Spleen (tissue), 11 donors: ENCODE measurements at regions not wholly inside any gene's neighbourhood (a gene's known extent, or its start where the extent isn't known, plus 50 kb on each side); places are given as distances from the start of the nearest gene placed in this dataset.
A peak's percentile ranks its signal among the peaks of the same experiment; 100 is the strongest.

Source experiments
- DNase-seq: peaks from one replicate; pipeline ENCODE4 v3.0.0-alpha.2; 2020
- H3K27ac ChIP-seq, 8 donors: fragments of 200-600 bp; sonication (generic) in 7 of 8; 1 replicate in 4 of 8; 2 replicates in 4 of 8; pipeline versions ENCODE4 v1.5.0 to v1.8.0; 2016 to 2021; ENCODE audit warnings: inconsistent platforms in 4 of 8, mild to moderate bottlenecking in 4 of 8, moderate library complexity in 1 of 8
- H3K27me3 ChIP-seq, 7 donors: fragments of 200-600 bp; sonication (generic) in 6 of 7; replicated peaks in 1 of 7; 1 replicate in 4 of 7; 2 replicates in 3 of 7; pipeline versions ENCODE4 v1.5.0 to v1.8.0; 2016 to 2021; ENCODE audit warnings: inconsistent platforms in 3 of 7, mild to moderate bottlenecking in 1 of 7
- H3K36me3 ChIP-seq, 6 donors: fragments of 200-600 bp; sonication (generic) in 5 of 6; 1 replicate in 4 of 6; 2 replicates in 2 of 6; pipeline versions ENCODE4 v1.5.0 to v1.8.0; 2016 to 2021; ENCODE audit warnings: inconsistent platforms in 2 of 6
- H3K4me1 ChIP-seq, 6 donors: fragments of 200-600 bp; sonication (generic) in 5 of 6; 1 replicate in 3 of 6; 2 replicates in 3 of 6; pipeline versions ENCODE4 v1.5.0 to v1.8.0; 2016 to 2021; ENCODE audit warnings: inconsistent platforms in 3 of 6
- H3K4me3 ChIP-seq, 8 donors: fragments of 200-600 bp; sonication (generic) in 7 of 8; 1 replicate in 4 of 8; 2 replicates in 4 of 8; pipeline versions ENCODE4 v1.5.0 to v1.8.0; 2016 to 2021; ENCODE audit warnings: inconsistent platforms in 4 of 8, mild to moderate bottlenecking in 4 of 8, moderate library complexity in 2 of 8
- H3K9me3 ChIP-seq, 8 donors: fragments of 200-600 bp; sonication (generic) in 7 of 8; 1 replicate in 4 of 8; 2 replicates in 4 of 8; pipeline versions ENCODE4 v1.5.0 to v1.8.0; 2016 to 2021; ENCODE audit warnings: inconsistent platforms in 4 of 8
- CTCF ChIP-seq, 11 experiments: fragments of 200-600 bp in 7 of 11; fragments of 450-650 bp in 4 of 11; sonication (generic) in 4 of 11; IDR thresholded peaks in 8 of 11; conservative IDR thresholded peaks in 3 of 11; 1 replicate in 7 of 11; 2 replicates in 4 of 11; pipeline versions ENCODE4 v1.4.0 to v1.8.0; 2016 to 2021; ENCODE audit warnings: antibody characterized with exemption in 11 of 11, inconsistent platforms in 4 of 11, mild to moderate bottlenecking in 1 of 11
- POLR2A ChIP-seq, 3 donors: fragments of 450-650 bp; IDR thresholded peaks; one replicate each; pipeline ENCODE4 v1.5.1; 2017; ENCODE audit warnings: antibody characterized with exemption in 3 of 3, mild to moderate bottlenecking in 1 of 3
- POLR2AphosphoS5 ChIP-seq, 3 donors: sonication (generic); formaldehyde crosslinking; IDR thresholded peaks; one replicate each; pipeline ENCODE4 v1.5.1; 2017; ENCODE audit warnings: antibody characterized with exemption in 3 of 3
- WGBS, 5 donors: extraction: QIAGEN DNeasy Blood & Tissue Kit in 3 of 5; methylation state at CpG; one replicate each; pipeline versions ENCODE4 v1.1.5 to v1.1.7; 2013 to 2018; 5-methylcytosine and 5-hydroxymethylcytosine counted together
- intact Hi-C: fragments of 100-400 bp; cut with DNase I; formaldehyde crosslinking; loops from one replicate; pipeline ENCODE4 v1.15.0; 2023; ENCODE audit warnings: low total_unique reads
- donor health status: healthy with polysubstance abuse.
- donor health status: DM: no; HTN: no; CAD: no; lungs with moderate emphysema.
- donor health status: DM: no; HTN: no; CAD: no.
- donor health status: Bipolar disorder and iron deficiency.
- donor health status: healthy.
- donor health status: DM: no; HTN: no; CAD: no.
- donor health status: DM: yes; HTN: yes; CAD: no.

DNA sequence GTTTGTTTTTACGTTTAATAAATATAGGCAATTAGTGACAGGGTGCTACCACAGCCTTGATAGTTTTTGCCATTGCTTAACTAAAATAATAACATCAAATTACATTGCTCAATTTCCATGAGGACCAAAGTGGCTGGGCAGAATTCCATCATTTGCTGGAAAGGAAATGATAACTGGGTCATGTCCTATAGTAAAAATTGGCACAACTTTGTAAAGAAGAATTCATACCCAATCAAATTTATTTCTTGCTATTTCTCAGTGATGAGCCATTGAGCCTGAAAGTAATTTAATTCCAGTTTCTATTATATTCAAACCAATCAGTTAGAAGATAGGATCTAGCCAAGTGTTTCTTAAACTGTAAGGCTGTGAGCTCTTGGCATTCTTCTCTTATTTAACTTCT lies 102.2 kb upstream of the CTTNBP2 start:
- H3K9me3 ChIP-seq = peaks cover 0 to 1% (median 0%) of the 10 kb centered on the region in 8 donors
- H3K27me3 ChIP-seq = no peaks in the 10 kb centered on the region
- 53 to 72% (median 68%) methylated on average over 1 of the region's 1 CpG for WGBS, 5 donors

GRCh38 chr7:117979954-117980497 lies 106.8 kb upstream of the CTTNBP2 start:
- H3K27ac ChIP-seq = no peak overlapping the region
- TF ChIP-seq POLR2A (IDR thresholded peaks at IDR 0.05) (no peak), CTCF (IDR thresholded peaks at IDR 0.05 in 8 of 11, conservative IDR thresholded peaks at IDR 0.05 in 3 of 11) (no peak), POLR2AphosphoS5 (IDR thresholded peaks at IDR 0.05) (no peak)
- H3K9me3 ChIP-seq = no peaks in the 10 kb centered on the region
- H3K36me3 ChIP-seq = no peaks in the 10 kb centered on the region
- intact Hi-C loops = no loop called here
- H3K4me1 ChIP-seq = no peaks in the 10 kb centered on the region
- no peak for DNase-seq
- WGBS, 5 donors = 83 to 92% (median 89%) methylated on average over 4 of the region's 4 CpGs
- no peaks in the 10 kb centered on the region for H3K27me3 ChIP-seq
- H3K4me3 ChIP-seq = no peak overlapping the region

More for the DNA sequence above, 102.2 kb upstream of the CTTNBP2 start:
- Histone ChIP-seq H3K27ac (no peak overlapping the region), H3K36me3 (no peaks in the 10 kb centered on the region), H3K4me3 (no peak overlapping the region), H3K4me1 (no peaks in the 10 kb centered on the region)
- TF ChIP-seq CTCF (IDR thresholded peaks at IDR 0.05 in 8 of 11, conservative IDR thresholded peaks at IDR 0.05 in 3 of 11) = no peak
- TF ChIP-seq POLR2AphosphoS5 (IDR thresholded peaks at IDR 0.05) = no peak
- TF ChIP-seq POLR2A (IDR thresholded peaks at IDR 0.05) = no peak
- DNase-seq = no peak
- intact Hi-C loops = no loop called here

GRCh38 chr7:117982071-117983055 lies 109.1 kb upstream of the CTTNBP2 start:
- DNase-seq = no peak
- Histone ChIP-seq H3K27ac (peak overlapping the region in 2 of 8 donors; percentile 14 to 46), H3K27me3 (no peaks in the 10 kb centered on the region), H3K36me3 (no peaks in the 10 kb centered on the region), H3K9me3 (no peaks in the 10 kb centered on the region), H3K4me3 (no peak overlapping the region), H3K4me1 (no peaks in the 10 kb centered on the region)
- intact Hi-C loops = no loop called here
- no peak for TF ChIP-seq POLR2A (IDR thresholded peaks at IDR 0.05)
- TF ChIP-seq CTCF (IDR thresholded peaks at IDR 0.05 in 8 of 11, conservative IDR thresholded peaks at IDR 0.05 in 3 of 11) = no peak
- TF ChIP-seq POLR2AphosphoS5 (IDR thresholded peaks at IDR 0.05) = no peak
- 32 to 38% (median 33%) methylated on average over 11 of the region's 11 CpGs for WGBS, 5 donors

- H3K36me3 ChIP-seq = no peaks in the 10 kb centered on the region
- intact Hi-C loops = no loop called here
- H3K27me3 ChIP-seq = no peaks in the 10 kb centered on the region
- no peaks in the 10 kb centered on the region for H3K9me3 ChIP-seq
- H3K27ac ChIP-seq = no peak overlapping the region
- no peaks in the 10 kb centered on the region for H3K4me1 ChIP-seq
- 77 to 86% (median 84%) methylated on average over 2 of the region's 2 CpGs for WGBS, 5 donors
- TF ChIP-seq POLR2A (IDR thresholded peaks at IDR 0.05) (no peak), CTCF (IDR thresholded peaks at IDR 0.05 in 8 of 11, conservative IDR thresholded peaks at IDR 0.05 in 3 of 11) (no peak), POLR2AphosphoS5 (IDR thresholded peaks at IDR 0.05) (no peak)
- no peak overlapping the region for H3K4me3 ChIP-seq
- no peak for DNase-seq
Observed at GRCh38 chr7:117986645-117987269, 113.5 kb upstream of the CTTNBP2 start.
